ENCODE measurements at regions not wholly inside any gene's neighbourhood (a gene's known extent, or its start where the extent isn't known, plus 50 kb on each side); places are given as distances from the start of the nearest gene placed in this dataset.

DNA sequence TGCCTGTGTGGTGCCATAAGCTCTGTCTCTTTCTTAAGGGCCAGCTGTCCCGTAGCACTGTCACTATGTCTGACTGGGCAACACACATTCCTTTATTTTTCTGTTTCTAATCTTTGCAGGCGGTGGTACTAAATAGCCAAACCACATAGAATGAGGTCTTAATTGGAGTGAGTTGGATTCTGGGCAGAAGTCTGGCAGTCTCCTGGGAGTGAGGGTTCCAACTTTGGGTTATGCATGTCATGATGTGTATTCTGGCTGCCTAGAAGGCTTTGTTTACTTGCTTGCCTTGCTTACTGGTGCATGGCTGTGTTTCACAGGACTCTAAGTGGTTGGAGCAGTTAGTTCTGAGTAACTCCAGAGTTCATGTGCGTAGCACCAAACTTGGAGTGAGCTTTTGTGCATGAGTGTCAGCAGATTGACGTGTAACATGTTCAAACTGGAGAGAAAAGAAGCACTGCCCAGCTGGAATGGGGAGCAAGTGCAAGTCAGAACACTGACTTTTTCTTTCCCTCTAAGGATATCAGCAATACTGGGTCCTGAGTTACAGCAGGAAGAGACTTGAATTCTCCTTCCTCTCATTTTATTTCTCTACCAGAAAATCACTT lies 185.8 kb downstream of the PCSK1 start:
- Mint-ChIP-seq H3K27ac (peak overlapping the region; percentile 72), H3K27me3 (no peaks in the 10 kb centered on the region), H3K9me3 (ENCODE audit: low read depth) (peaks cover 4% of the 10 kb centered on the region), H3K4me3 (ENCODE audit: low read depth) (no peak overlapping the region), H3K36me3 (ENCODE audit: insufficient read depth) (peaks cover 2% of the 10 kb centered on the region), H3K4me1 (ENCODE audit: low read depth) (peaks cover 51% of the 10 kb centered on the region)
- DNase-seq (ENCODE audit: low spot score, unreplicated experiment), result no peak
- no peak for TF ChIP-seq CTCF (IDR thresholded peaks at IDR 0.05; ENCODE audit: unreplicated experiment)

- Mint-ChIP-seq H3K9me3 (ENCODE audit: low read depth) (no peaks in the 10 kb centered on the region), H3K27ac (peak overlapping the region; percentile 94), H3K27me3 (no peaks in the 10 kb centered on the region), H3K4me1 (ENCODE audit: low read depth) (peaks cover 47% of the 10 kb centered on the region), H3K36me3 (ENCODE audit: insufficient read depth) (no peaks in the 10 kb centered on the region), H3K4me3 (ENCODE audit: low read depth) (no peak overlapping the region)
- DNase-seq (ENCODE audit: low spot score, unreplicated experiment), result no peak
- no peak for TF ChIP-seq CTCF (IDR thresholded peaks at IDR 0.05; ENCODE audit: unreplicated experiment)
Measured at GRCh38 chr5:96245140-96246091, 187.6 kb downstream of the PCSK1 start.

- peaks cover 48% of the 10 kb centered on the region for H3K4me1 Mint-ChIP-seq (ENCODE audit: low read depth)
- DNase-seq (ENCODE audit: low spot score, unreplicated experiment), result no peak
- no peak overlapping the region for H3K4me3 Mint-ChIP-seq (ENCODE audit: low read depth)
- peak overlapping the region; percentile 94 for H3K27ac Mint-ChIP-seq
- no peaks in the 10 kb centered on the region for H3K36me3 Mint-ChIP-seq (ENCODE audit: insufficient read depth)
- H3K27me3 Mint-ChIP-seq, result no peaks in the 10 kb centered on the region
- no peaks in the 10 kb centered on the region for H3K9me3 Mint-ChIP-seq (ENCODE audit: low read depth)
- TF ChIP-seq CTCF (IDR thresholded peaks at IDR 0.05; ENCODE audit: unreplicated experiment), result no peak
Measured at GRCh38 chr5:96244696-96245095, 188.4 kb downstream of the PCSK1 start.

- H3K36me3 Mint-ChIP-seq (ENCODE audit: insufficient read depth), result no peaks in the 10 kb centered on the region
- H3K27ac Mint-ChIP-seq, result no peak overlapping the region
Measured at GRCh38 chr5:96243862-96244261, 189.2 kb downstream of the PCSK1 start.

More at GRCh38 chr5:96243862-96244261, 189.2 kb downstream of the PCSK1 start:
- peaks cover 47% of the 10 kb centered on the region for H3K4me1 Mint-ChIP-seq (ENCODE audit: low read depth)
- no peak overlapping the region for H3K4me3 Mint-ChIP-seq (ENCODE audit: low read depth)
- no peaks in the 10 kb centered on the region for H3K9me3 Mint-ChIP-seq (ENCODE audit: low read depth)
- no peak for DNase-seq (ENCODE audit: low spot score, unreplicated experiment)
- no peaks in the 10 kb centered on the region for H3K27me3 Mint-ChIP-seq
- no peak for TF ChIP-seq CTCF (IDR thresholded peaks at IDR 0.05; ENCODE audit: unreplicated experiment)
